Fibroblast of lung (primary cell): ENCODE measurements at regions not wholly inside any gene's neighbourhood (a gene's known extent, or its start where the extent isn't known, plus 50 kb on each side); places are given as distances from the start of the nearest gene placed in this dataset.

Experiments
- DNase-seq, 2 donors: peaks; one replicate each; pipeline versions ENCODE4 v3.0.0 to v3.0.0-alpha.2; 2010; ENCODE audit warnings: low read depth in 2 of 2
- H2AFZ ChIP-seq: 2 replicates; pipeline ENCODE4 v1.5.1; 2012; ENCODE audit warnings: low read length, control low read depth, inconsistent platforms
- H3K27ac ChIP-seq: 2 replicates; pipeline ENCODE4 v1.5.1; 2011; ENCODE audit warnings: low read length, control low read depth; ENCODE audit not compliant: insufficient read depth
- H3K27me3 ChIP-seq: 2 replicates; pipeline ENCODE4 v1.5.1; 2011; ENCODE audit warnings: mild to moderate bottlenecking, low read length; ENCODE audit not compliant: control insufficient read depth, insufficient read depth
- H3K36me3 ChIP-seq: 2 replicates; pipeline ENCODE4 v1.5.1; 2011; ENCODE audit warnings: low read length; ENCODE audit not compliant: control insufficient read depth, insufficient read depth
- H3K4me1 ChIP-seq: 2 replicates; pipeline ENCODE4 v1.5.1; 2011; ENCODE audit warnings: low read length; ENCODE audit not compliant: control insufficient read depth, insufficient read depth; ENCODE audit errors: extremely low read depth
- H3K4me2 ChIP-seq: 2 replicates; pipeline ENCODE4 v1.5.1; 2011; ENCODE audit warnings: low read length, control low read depth; ENCODE audit not compliant: insufficient read depth; ENCODE audit errors: extremely low read depth
- H3K4me3 ChIP-seq, 4 experiments: fragments of 200-600 bp in 1 of 4; sonication (generic) in 1 of 4; replicated peaks in 1 of 4; 2 replicates each; pipeline ENCODE4 v1.5.1; 2011 to 2016; ENCODE audit warnings: low read length in 4 of 4, low read depth in 3 of 4, mild to moderate bottlenecking in 3 of 4, control low read depth in 2 of 4, inconsistent platforms in 1 of 4, mixed read lengths in 1 of 4; ENCODE audit not compliant: insufficient read depth in 1 of 4; ENCODE audit errors: control extremely low read depth in 1 of 4
- H3K79me2 ChIP-seq: 2 replicates; pipeline ENCODE4 v1.5.1; 2012; ENCODE audit warnings: mild to moderate bottlenecking, low read length, inconsistent platforms; ENCODE audit not compliant: control insufficient read depth, insufficient read depth
- H3K9ac ChIP-seq: 2 replicates; pipeline ENCODE4 v1.5.1; 2011; ENCODE audit warnings: mild to moderate bottlenecking, low read length, control low read depth; ENCODE audit not compliant: insufficient read depth
- H3K9me3 ChIP-seq: 2 replicates; pipeline ENCODE4 v1.5.1; 2012; ENCODE audit warnings: low read depth, low read length; ENCODE audit not compliant: control insufficient read depth, insufficient read depth
- H4K20me1 ChIP-seq: 2 replicates; pipeline ENCODE4 v1.5.1; 2011; ENCODE audit warnings: low read length; ENCODE audit not compliant: control insufficient read depth, insufficient read depth; ENCODE audit errors: extremely low read depth
- CTCF ChIP-seq, 2 donors: IDR thresholded peaks in 1 of 2; conservative IDR thresholded peaks in 1 of 2; 1 replicate in 1 of 2; 2 replicates in 1 of 2; pipeline ENCODE4 v1.5.1; 2011 to 2012; ENCODE audit warnings: low read length in 2 of 2, control low read depth in 1 of 2, inconsistent platforms in 1 of 2, low read depth in 1 of 2, mild to moderate bottlenecking in 1 of 2
- EZH2 ChIP-seq: IDR thresholded peaks from 2 replicates; pipeline ENCODE4 v1.5.1; 2012; ENCODE audit warnings: low read length, control low read depth, mild to moderate bottlenecking; ENCODE audit errors: missing control alignments

GRCh38 chr4:4960574-4960973 lies 58.7 kb downstream of the CYTL1 start:
- no peaks in the 10 kb centered on the region for H3K9me3 ChIP-seq
- no peak overlapping the region for H3K9ac ChIP-seq
- no peaks in the 10 kb centered on the region for H3K79me2 ChIP-seq
- no peak for DNase-seq
- no peaks in the 10 kb centered on the region for H4K20me1 ChIP-seq
- H3K36me3 ChIP-seq, result no peaks in the 10 kb centered on the region
- no peak overlapping the region for H3K4me3 ChIP-seq
- H3K27ac ChIP-seq, result no peak overlapping the region
- no peaks in the 10 kb centered on the region for H3K4me1 ChIP-seq
- no peak overlapping the region for H3K4me2 ChIP-seq
- no peak overlapping the region for H2AFZ ChIP-seq
- H3K27me3 ChIP-seq, result no peaks in the 10 kb centered on the region
- TF ChIP-seq CTCF (conservative IDR thresholded peaks at IDR 0.05 in 1 of 2, IDR thresholded peaks at IDR 0.05 in 1 of 2; ENCODE audit: low read depth in 1 of 2, low read length in 2 of 2) (no peak), EZH2 (no peak)

- H3K4me3 ChIP-seq, result no peak overlapping the region
- H2AFZ ChIP-seq, result no peak overlapping the region
- H3K9me3 ChIP-seq, result no peaks in the 10 kb centered on the region
- no peaks in the 10 kb centered on the region for H3K4me1 ChIP-seq
- H4K20me1 ChIP-seq, result no peaks in the 10 kb centered on the region
- no peak for DNase-seq
- H3K27ac ChIP-seq, result no peak overlapping the region
- TF ChIP-seq EZH2, result no peak
- peaks cover 3% of the 10 kb centered on the region for H3K27me3 ChIP-seq
- no peaks in the 10 kb centered on the region for H3K79me2 ChIP-seq
- no peaks in the 10 kb centered on the region for H3K36me3 ChIP-seq
- H3K9ac ChIP-seq, result no peak overlapping the region
- H3K4me2 ChIP-seq, result no peak overlapping the region
These were observed 57.3 kb downstream of the CYTL1 start for GRCh38 chr4:4961936-4962335.

- H4K20me1 ChIP-seq, result no peaks in the 10 kb centered on the region
- H3K9ac ChIP-seq, result no peak overlapping the region
- DNase-seq, result no peak
- no peak overlapping the region for H3K4me3 ChIP-seq
- TF ChIP-seq CTCF (conservative IDR thresholded peaks at IDR 0.05 in 1 of 2, IDR thresholded peaks at IDR 0.05 in 1 of 2; ENCODE audit: low read depth in 1 of 2, low read length in 2 of 2) (no peak), EZH2 (no peak)
- H3K27me3 ChIP-seq, result peaks cover 3% of the 10 kb centered on the region
- no peaks in the 10 kb centered on the region for H3K4me1 ChIP-seq
- no peak overlapping the region for H3K4me2 ChIP-seq
- H3K27ac ChIP-seq, result no peak overlapping the region
- no peaks in the 10 kb centered on the region for H3K9me3 ChIP-seq
- no peaks in the 10 kb centered on the region for H3K36me3 ChIP-seq
- no peak overlapping the region for H2AFZ ChIP-seq
- H3K79me2 ChIP-seq, result no peaks in the 10 kb centered on the region
These were observed 56.3 kb downstream of the CYTL1 start for GRCh38 chr4:4962928-4963327.
